ENCODE measurements at regions not wholly inside any gene's neighbourhood (a gene's known extent, or its start where the extent isn't known, plus 50 kb on each side); places are given as distances from the start of the nearest gene placed in this dataset.

DNA sequence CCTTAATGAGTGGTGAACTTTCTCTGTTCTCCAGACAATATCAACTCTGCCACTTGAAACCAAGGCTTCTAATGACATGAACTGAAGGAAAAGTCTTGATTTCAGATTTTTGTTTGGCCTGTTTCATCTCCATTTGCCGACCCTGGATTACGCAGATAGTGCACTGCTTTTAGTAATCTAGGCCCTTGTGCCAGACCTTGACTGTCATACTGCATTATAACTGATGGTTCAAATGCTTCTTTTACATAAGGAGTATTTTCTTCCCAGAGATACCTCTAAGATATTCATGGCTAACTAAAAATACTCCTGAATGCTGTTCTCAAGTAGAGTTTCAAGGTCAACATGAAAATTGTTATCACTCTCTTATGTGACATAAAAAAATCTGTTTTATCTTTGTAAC lies 238.7 kb upstream of the SEMA6A start:
- Histone ChIP-seq H3K27ac (ENCODE audit: control insufficient read depth, insufficient read depth, low read length) (no peak overlapping the region), H3K9me3 (ENCODE audit: control insufficient read depth, low read depth, low read length) (no peaks in the 10 kb centered on the region), H3K4me3 (ENCODE audit: control insufficient read depth in 2 of 3, extremely low read depth in 1 of 3, insufficient read depth in 2 of 3, low read depth in 1 of 3, low read length in 3 of 3) (no peak overlapping the region), H3K4me2 (ENCODE audit: control insufficient read depth, extremely low read depth, insufficient read depth, low read depth, low read length) (no peak overlapping the region), H2AFZ (ENCODE audit: control insufficient read depth, low read length) (no peak overlapping the region), H3K79me2 (ENCODE audit: control insufficient read depth, insufficient read depth, low read length) (no peaks in the 10 kb centered on the region), H3K9ac (ENCODE audit: control insufficient read depth, extremely low read depth, insufficient read depth, low read length) (no peak overlapping the region), H4K20me1 (ENCODE audit: control insufficient read depth, extremely low read depth, insufficient read depth, low read length) (no peaks in the 10 kb centered on the region), H3K36me3 (ENCODE audit: control insufficient read depth in 2 of 2, extremely low read depth in 1 of 2, insufficient read depth in 2 of 2, low read length in 2 of 2) (no peaks in the 10 kb centered on the region), H3K27me3 (ENCODE audit: control insufficient read depth, extremely low read depth, insufficient read depth, low read length) (no peaks in the 10 kb centered on the region), H3K9me1 (ENCODE audit: control insufficient read depth, extremely low read depth, insufficient read depth, low read length) (no peaks in the 10 kb centered on the region), H3K4me1 (ENCODE audit: control insufficient read depth, extremely low read depth, insufficient read depth, low read length) (no peaks in the 10 kb centered on the region)
- no peak for DNase-seq (ENCODE audit: low read depth, low spot score)
- no peak for FAIRE-seq
- TF ChIP-seq EZH2 (IDR thresholded peaks at IDR 0.05; ENCODE audit: low read length): no peak
- TF ChIP-seq, protein P1, sequence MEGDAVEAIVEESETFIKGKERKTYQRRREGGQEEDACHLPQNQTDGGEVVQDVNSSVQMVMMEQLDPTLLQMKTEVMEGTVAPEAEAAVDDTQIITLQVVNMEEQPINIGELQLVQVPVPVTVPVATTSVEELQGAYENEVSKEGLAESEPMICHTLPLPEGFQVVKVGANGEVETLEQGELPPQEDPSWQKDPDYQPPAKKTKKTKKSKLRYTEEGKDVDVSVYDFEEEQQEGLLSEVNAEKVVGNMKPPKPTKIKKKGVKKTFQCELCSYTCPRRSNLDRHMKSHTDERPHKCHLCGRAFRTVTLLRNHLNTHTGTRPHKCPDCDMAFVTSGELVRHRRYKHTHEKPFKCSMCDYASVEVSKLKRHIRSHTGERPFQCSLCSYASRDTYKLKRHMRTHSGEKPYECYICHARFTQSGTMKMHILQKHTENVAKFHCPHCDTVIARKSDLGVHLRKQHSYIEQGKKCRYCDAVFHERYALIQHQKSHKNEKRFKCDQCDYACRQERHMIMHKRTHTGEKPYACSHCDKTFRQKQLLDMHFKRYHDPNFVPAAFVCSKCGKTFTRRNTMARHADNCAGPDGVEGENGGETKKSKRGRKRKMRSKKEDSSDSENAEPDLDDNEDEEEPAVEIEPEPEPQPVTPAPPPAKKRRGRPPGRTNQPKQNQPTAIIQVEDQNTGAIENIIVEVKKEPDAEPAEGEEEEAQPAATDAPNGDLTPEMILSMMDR (optimal IDR thresholded peaks at IDR 0.05 in 1 of 3, IDR thresholded peaks at IDR 0.05 in 1 of 3, conservative IDR thresholded peaks at IDR 0.05 in 1 of 3; ENCODE audit: extremely low read depth in 1 of 3, insufficient read depth in 2 of 3, low read length in 3 of 3): no peak
- dilution Hi-C loops (cut with MboI; ENCODE audit: extremely low pct_ligation_motif_present, low sequenced_read_pairs): no loop called here

GRCh38 chr5:116810951-116811350 lies 236.3 kb upstream of the SEMA6A start:
- dilution Hi-C loops (cut with MboI; ENCODE audit: extremely low pct_ligation_motif_present, low sequenced_read_pairs): no loop called here
- Histone ChIP-seq H3K27ac (ENCODE audit: control insufficient read depth, insufficient read depth, low read length) (no peak overlapping the region), H3K4me1 (ENCODE audit: control insufficient read depth, extremely low read depth, insufficient read depth, low read length) (no peaks in the 10 kb centered on the region), H2AFZ (ENCODE audit: control insufficient read depth, low read length) (no peak overlapping the region), H3K9me3 (ENCODE audit: control insufficient read depth, low read depth, low read length) (no peaks in the 10 kb centered on the region), H3K4me2 (ENCODE audit: control insufficient read depth, extremely low read depth, insufficient read depth, low read depth, low read length) (no peak overlapping the region), H3K4me3 (ENCODE audit: control insufficient read depth in 2 of 3, extremely low read depth in 1 of 3, insufficient read depth in 2 of 3, low read depth in 1 of 3, low read length in 3 of 3) (no peak overlapping the region), H3K9ac (ENCODE audit: control insufficient read depth, extremely low read depth, insufficient read depth, low read length) (no peak overlapping the region), H3K79me2 (ENCODE audit: control insufficient read depth, insufficient read depth, low read length) (no peaks in the 10 kb centered on the region), H3K27me3 (ENCODE audit: control insufficient read depth, extremely low read depth, insufficient read depth, low read length) (no peaks in the 10 kb centered on the region), H4K20me1 (ENCODE audit: control insufficient read depth, extremely low read depth, insufficient read depth, low read length) (no peaks in the 10 kb centered on the region), H3K36me3 (ENCODE audit: control insufficient read depth in 2 of 2, extremely low read depth in 1 of 2, insufficient read depth in 2 of 2, low read length in 2 of 2) (no peaks in the 10 kb centered on the region), H3K9me1 (ENCODE audit: control insufficient read depth, extremely low read depth, insufficient read depth, low read length) (no peaks in the 10 kb centered on the region)
- FAIRE-seq (no peak), DNase-seq (ENCODE audit: low read depth, low spot score) (no peak)
- TF ChIP-seq EZH2 (IDR thresholded peaks at IDR 0.05; ENCODE audit: low read length): no peak
- TF ChIP-seq, protein P1 (optimal IDR thresholded peaks at IDR 0.05 in 1 of 3, IDR thresholded peaks at IDR 0.05 in 1 of 3, conservative IDR thresholded peaks at IDR 0.05 in 1 of 3; ENCODE audit: extremely low read depth in 1 of 3, insufficient read depth in 2 of 3, low read length in 3 of 3): no peak

All from keratinocyte (primary cell).